GM21619 (cell line): ENCODE measurements at regions not wholly inside any gene's neighbourhood (a gene's known extent, or its start where the extent isn't known, plus 50 kb on each side); places are given as distances from the start of the nearest gene placed in this dataset.
"Not testable (repeated sequence)": the region's sequence is repeated elsewhere in the genome, so short reads cannot be mapped to it uniquely, and the experiment has no call there.

Experiments used
- ATAC-seq: cut with Tn5 transposase; IDR thresholded peaks from one replicate; pipeline ENCODE4 v1.9.1; 2021; ENCODE audit not compliant: unreplicated experiment

DNA sequence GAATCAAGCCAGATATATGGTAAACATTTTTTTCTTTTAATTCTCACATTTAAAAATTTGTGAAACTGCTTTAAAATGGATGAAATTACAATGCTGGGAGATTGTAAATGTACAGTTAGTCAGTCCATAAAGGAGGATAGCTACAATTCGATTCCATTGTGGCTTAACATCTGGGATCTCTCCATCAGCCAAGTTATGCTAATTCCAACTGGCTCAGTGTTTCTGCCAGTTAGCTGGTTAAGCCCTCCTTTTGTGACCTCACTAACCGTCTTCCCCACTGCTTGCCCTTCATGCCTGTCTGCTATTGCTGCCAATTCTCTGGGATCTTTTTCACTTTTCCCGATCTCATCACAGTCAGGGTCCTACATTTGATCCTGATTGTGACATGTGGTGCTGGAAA is 1347.6 kb downstream of the CDH11 start:
- ATAC-seq = no peak

DNA sequence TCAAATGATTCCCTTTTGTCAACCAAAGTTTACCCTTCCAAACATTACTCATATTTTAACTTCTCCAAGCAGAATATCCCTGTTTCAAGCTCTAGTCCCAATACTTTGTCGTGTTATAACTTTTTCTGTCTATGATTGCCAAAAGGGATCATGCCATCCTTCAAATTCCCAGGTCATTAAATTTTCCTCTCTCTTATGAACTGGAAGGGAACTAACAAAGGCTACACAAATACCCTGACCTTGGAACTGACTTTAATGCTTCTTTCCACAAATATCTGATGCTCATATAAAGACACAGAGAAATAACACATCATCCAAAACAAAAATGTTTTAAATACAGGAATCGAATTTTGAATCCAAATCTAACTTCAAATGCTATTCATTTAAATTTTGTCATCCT is 1352.7 kb downstream of the CDH11 start:
- ATAC-seq = no peak

DNA sequence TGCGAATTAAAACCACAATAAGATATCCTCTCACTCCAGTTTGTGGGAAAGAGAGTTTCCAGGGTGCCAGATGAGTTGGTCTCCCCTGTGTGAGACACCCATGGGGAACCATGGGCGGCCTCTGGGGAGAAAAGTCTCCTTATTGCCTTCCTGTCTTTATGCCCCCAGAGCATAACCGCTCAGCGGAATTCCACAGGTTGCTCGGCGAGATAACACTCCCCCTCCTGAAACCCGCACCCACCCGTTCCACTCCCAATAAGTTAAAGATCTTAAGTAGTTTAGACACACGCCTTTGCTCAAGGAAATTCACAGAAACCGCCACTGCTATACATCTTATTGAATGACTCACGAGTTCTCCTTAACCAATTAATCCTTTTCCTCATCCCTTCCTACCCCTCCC is 1361.6 kb downstream of the CDH11 start:
- ATAC-seq = not testable (repeated sequence)

DNA sequence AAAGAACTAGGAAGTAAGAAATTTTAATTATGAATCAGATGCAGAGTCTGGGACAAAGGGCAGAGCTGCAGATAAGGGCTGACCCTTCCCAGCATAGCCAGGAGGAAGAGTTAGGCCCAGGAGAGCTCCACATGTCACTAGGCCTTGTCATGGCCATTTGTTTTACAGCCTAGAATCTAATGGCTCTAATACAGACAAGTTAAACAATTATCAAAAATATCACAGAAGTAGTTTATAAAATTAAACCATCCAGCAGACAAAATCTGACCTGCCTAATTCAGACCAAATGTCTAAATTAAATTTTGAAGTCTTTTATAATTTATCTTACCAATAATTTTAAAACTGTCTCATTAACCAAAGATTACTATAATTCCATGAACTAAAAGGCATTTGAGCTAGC is 1369.5 kb downstream of the CDH11 start:
- no peak for ATAC-seq

DNA sequence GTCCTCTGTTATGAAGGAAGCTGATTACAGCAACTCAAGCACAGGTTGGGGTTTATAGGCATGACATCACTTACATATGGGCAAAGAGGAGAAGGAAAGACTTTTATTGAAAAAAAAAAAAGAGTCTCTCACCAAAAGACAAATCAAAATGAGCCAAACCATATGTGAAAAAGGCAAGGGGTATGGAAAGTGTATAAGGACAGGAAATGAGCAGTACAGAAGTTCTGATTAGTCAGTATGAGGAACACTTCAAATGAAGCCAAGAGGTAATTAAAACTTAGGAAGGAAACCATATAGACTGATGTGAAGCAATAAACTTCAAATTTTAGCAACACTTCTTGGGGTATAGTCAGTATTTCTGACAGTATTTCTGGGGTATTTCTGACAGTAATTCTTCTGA is 1372.6 kb downstream of the CDH11 start:
- no peak for ATAC-seq

DNA sequence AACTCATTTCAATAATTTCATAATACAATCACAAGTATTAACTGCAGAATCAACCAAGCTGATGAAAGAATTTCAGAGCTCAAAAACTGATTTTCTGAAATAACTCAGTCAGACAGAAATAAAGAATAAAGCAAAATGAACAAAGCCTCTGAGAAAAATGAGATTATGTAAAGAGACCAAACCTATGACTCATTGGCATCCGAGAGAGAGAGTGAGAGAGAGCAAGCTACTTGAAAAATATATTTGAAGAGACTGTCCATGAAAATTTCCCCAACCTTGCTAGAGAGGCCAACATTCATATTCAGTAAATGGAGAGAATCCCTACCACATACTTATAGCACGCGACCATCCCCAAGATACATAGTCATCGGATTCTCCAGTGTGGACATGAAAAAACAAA is 1376.4 kb downstream of the CDH11 start:
- no peak for ATAC-seq

DNA sequence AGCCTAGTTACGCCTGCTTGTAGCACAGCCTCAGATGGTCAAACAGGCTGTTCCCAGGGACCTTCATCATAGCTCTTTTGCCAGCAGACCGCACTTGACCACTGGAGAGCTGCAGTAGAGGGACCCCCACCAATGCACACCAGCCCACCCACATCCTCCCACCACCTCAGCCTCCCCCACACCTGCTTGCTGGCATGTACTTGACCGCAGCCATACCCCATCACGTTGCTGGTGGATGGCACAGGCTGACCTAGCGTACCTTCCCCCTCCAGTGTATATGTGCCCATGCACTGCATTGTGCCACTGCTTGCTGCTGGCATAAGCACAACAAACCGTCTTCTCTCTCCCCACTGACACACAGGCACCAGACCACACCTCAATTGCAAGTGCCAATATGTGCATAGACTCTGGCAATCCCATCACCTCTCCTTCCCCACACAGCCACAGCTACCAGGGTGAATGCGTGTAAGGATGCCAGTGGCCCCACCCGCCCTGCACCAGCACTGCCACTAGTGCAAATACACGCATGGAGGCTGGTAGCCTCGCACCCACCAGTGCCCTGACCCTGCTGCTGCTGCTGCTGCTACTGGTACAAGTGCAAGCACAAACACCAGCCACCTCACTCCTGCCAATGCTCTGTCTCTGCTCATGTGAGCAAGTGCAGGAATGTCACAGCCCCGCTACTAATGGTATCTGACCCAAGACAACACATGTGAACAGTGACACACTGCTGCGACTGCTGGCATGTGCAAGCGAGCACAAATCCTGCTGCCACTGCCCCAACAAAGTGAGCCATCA is 1377.6 kb downstream of the CDH11 start:
- no peak for ATAC-seq

DNA sequence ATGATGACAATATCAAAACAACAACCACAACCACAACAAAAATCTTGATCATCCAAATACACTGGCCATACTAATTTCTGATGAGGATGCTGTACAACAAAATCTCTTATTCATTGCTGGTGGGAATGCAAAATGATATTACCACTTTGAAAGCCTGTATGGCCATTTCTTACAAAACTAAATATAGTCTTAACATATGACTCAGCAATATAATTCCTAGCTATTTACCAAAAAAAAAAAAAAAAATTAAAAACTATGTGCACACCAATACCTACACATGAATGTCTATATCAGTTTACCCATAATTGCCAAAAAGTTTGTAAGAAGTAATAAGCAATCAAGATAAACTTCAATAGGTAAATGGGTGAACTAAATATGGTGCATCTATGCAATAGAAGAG is 1379.7 kb downstream of the CDH11 start:
- ATAC-seq = no peak

DNA sequence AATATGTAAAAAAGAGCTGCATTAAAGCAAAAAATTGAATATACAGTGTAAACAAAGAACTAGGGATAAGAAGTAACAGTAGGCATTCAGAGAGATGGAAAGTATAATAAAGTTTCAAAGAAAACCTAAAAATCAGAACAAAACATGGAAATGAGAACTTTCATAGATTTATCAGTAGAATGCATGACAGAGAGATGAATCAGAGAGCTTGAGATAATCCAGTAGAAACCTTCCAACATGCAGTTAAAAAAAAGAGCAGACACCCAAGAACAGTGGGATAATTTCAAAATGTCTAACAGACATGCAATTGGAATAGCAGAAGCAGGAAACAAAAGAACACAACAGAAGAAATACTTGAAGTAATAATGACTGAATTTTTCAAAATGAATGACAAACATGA is 1384.2 kb downstream of the CDH11 start:
- no peak for ATAC-seq

DNA sequence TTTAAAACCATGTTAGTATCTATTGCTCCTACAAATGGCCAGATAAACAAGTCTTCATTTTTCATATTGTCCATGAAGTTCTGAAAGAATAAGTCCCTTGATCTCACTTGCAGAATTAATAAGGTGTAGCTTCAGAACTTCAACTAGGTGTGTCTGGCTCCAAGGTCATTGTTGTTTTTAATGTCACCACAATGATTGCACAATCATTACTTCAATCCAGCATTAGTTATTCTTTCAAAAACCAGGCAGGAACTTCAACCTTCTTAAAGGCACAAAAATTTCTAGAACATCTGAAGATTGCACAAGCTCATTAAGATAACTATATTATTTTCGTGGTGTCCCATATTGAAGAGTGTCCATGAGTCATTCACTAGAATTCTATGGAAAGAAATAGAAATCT is 1386.4 kb downstream of the CDH11 start:
- no peak for ATAC-seq

DNA sequence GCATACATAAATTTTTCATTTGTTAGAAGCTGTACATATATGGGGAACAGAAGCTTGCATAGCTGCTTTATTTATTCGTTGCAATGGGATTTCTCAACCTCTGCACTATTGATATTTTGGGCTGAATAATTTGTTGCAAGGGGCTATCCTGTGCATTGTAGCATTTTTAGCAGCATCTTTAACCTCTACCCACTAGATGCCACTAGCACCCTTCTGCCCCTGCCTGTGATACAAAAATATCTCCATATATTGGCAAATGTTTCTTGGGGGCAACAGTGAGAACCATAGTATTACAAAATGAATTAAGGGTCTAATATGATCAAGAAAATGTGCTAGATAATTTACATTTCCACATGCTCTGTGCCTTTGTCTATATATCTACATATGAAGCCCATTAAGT is 1401.0 kb downstream of the CDH11 start:
- ATAC-seq = no peak

DNA sequence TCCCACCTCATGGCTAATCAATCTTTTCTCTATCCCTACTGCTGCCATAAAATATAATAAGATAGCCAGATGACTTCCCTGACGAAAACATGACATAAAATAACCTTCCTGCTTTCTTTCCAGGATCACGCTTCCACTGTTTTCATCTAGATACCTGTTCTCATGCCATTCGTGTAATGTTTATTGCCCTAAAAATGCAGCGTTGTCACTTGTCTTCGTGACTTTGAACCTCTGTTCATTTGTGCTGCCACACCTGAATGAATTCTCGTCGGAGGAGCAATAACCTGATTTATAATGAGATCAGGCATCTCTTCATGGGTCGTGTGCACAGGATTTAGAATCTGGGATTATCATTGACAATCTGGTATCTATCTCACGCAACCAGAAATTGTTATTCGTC is 1401.9 kb downstream of the CDH11 start:
- ATAC-seq = no peak

DNA sequence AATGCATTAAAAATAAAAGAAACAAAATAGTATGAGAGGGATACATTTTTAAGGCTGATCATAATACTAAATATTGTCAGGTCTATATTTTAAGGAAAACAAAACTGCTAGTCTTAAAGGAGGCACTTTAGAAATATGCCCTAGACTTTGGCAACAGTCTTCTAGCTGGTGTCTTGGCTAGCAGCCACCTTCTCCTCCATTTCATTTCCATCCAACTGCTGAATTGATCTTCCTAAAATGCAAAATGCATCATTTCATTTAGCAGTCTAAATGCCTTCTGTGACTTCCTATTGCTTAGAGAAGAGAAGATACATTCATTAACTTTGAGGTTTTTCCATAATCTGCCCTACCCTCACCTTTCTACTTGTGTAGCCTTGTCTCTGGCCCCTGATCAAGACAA is 1404.1 kb downstream of the CDH11 start:
- no peak for ATAC-seq

DNA sequence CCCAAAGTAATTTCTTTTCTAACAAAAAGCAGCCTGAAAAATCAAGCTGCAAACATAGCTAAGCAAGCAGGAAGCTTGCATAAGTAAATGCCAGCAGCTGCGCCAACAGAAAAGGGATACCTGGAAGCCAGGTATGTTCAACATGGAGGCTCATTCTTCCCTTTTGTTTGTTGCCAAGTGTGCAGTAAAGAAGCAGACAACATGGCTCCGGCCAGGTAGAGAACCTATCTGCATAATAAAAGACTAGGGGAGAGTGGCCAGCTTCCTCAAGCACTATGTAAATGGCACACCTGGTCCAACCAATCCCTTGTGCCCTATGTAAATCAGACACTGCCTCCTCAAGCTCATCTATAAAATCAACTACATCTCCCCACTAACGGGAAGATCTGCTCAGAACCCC is 1407.0 kb downstream of the CDH11 start:
- no peak for ATAC-seq

DNA sequence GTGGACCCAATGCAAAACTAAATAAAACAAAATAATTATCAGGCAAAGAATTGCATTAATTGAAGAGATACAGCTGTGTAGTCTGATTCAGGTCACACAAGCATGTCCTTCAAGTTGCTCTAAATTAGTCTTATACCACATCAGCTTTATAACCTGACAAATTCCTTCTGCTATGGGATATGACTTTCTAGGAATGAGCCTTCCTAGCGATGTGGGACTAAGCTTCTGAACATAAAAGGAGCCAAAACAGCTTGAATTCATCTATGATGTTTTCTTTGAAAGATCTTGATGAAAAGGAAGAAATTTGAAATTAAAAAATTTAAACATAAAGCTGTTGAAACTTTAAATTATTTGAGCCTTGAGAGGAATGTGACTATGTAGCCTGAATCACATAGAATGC is 1409.1 kb downstream of the CDH11 start:
- no peak for ATAC-seq

DNA sequence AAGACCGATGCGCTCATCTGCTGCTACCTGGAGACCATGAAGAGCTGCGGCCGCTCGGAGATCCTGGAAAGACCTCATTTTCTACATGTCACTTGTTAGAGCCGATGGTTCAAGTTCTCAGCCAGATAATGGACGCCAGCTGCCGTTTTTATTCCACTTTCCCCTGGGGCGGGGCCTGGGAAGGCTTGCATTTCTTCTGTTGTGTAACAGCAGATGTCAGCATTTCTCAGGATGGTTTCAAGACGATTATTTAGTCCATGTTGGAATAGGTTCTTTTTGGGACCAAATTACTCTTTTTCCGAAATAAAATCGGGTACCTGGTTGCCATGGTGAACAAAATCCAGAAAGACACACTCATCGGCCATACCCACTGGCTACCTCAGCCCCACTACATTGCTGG is 1418.3 kb downstream of the CDH11 start:
- no peak for ATAC-seq

DNA sequence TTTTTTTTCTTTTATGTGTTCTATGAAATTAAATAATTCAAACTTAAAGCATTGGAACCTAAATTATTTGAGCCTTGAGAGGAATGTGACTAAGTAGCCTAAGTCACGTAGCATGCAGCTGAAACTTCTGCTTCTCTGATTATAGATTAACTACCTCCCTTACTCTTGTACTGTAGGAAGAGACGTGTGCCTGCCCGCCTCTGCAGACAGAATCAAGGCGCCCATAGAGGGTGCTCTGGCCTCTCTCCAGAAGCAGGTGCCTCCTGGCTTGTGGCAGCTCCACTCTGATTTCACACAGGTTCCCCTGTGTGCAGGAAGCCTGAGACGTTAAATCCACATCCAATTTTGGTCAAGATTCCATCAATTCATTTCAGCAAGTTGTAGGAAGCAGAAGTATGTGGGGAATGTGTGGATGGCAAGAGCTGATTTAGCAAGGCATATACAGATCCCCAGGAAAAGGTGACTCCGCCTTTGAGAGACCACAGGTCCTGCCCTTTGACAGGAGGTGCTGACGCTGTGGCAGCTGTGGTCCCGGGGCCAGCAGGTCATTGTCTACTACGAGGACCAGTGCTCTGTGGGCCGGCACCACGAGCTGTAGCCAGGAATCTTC is 1418.8 kb downstream of the CDH11 start:
- ATAC-seq = no peak

DNA sequence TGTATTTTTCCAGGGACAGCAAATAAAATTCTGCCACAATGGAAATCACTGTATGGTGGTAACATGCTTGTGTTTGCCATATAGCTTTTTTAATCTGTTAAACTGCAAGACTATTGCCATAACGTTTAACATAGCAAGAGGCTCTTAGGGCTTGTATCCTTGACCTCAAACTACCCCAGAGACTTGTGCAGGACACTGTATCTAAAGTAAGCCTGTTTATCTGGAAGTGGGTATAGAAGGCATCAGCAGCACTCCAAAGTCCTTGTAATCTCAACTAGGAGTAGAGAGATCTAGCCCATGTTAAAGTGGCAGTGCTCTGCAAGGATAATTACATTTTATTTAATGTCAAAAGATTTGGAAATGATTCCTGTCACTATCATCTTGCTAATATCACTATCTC is 1424.1 kb downstream of the CDH11 start:
- ATAC-seq = no peak

DNA sequence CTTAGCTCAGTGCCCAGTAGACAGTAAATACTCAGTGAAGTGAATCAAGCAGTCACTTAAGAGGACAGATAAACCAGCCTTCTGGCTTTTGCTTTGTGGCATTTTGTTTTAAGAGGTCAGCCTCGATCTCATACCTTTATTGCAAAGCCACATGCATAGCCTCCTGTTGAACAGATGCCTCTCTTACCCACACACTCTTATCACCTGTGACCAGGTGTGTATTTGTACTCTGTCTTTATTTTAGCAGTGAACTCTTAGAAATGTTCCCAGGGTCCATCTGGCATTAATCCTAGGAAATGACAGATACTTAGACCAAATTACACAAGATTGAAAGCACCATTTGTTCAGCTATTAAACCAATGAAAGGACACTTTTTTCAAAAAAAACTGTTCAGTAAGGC is 1426.5 kb downstream of the CDH11 start:
- ATAC-seq = no peak

DNA sequence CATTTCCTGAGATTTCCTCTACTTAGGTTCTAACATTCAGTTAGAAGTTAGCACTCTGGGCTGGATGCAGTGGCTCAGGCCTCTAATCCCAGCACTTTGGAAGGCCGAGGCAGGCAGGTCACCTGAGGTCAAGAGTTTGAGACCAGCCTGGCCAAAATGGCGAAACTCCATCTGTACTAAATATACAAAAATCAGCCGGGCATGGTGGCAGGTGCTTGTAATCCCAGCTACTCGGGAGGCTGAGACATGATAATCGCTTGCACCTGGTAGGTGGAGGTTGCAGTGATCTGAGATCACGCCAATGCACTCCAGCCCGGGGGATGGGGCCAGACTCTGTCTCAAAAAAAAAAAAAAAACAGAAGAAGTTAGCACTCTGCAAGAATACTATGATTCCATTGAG is 1430.9 kb downstream of the CDH11 start:
- no peak for ATAC-seq

DNA sequence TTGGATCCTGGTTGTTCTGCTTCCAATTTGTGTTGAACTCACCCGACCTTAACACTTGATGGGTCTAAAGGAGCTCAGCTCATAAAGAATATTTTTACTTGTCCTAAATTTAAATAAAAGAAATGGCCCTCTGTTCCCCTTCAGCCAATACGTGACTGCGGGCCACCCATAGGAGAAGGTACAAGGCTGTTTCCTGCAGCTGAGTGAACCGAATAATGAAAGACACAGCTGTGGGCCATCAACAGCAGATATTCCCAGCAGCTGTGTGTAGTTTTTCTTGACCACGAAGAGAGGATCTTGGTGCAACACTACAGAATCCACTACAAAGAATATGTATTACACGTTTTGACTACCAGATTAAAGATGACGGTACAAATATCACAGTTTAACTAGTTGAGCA is 1431.6 kb downstream of the CDH11 start:
- ATAC-seq = no peak

DNA sequence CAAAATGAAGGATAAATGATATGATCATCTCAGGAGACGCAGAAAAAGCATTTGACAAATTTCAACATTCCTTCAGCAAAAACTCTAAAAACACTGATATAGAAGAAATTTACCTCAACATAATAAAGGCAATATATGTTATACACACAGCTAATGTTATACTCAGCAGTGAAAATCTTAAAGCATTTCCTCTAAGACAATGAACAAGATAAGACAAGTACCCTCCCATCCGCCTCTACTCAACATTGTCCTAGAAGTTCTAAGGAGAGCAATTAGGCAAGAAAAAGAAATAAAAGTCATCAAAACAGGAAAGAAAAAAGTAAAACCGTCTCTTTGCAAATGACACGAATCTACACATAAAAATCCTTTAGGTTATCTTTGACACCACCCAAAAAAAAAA is 1432.8 kb downstream of the CDH11 start:
- no peak for ATAC-seq
